Stimulated activated CD4-positive, alpha-beta T cell treated with anti-CD3 and anti-CD28 coated beads, Interleukin-15, amount 100 ng/mL, for 24 hours (primary cell): ENCODE measurements at regions not wholly inside any gene's neighbourhood (a gene's known extent, or its start where the extent isn't known, plus 50 kb on each side); places are given as distances from the start of the nearest gene placed in this dataset.
"Not testable (repeated sequence)": the region's sequence is repeated elsewhere in the genome, so short reads cannot be mapped to it uniquely, and the experiment has no call there.

ENCODE experiments used
- DNase-seq: peaks from one replicate; pipeline ENCODE4 v3.0.0-alpha.2; 2020

DNA sequence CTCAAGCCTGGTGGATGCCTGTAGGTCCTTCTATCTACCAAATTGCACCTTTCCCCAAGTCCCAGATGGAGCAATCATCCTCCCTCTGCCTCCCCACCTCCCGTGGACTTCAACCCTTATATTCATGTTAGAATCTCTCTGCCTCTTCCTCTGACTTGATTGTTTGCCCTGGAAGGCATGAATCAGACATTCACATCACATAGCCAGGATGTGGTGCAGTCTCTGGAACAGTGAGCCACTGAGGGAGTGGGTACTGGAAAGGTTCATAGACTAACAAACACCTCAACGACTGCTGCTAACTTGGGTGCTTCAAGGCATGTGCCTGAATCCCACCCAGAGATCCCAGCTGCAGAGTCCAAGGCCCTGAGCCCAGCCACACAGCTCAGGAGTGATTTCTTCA lies 494.0 kb downstream of the TNS3 start:
- DNase-seq, result no peak

DNA sequence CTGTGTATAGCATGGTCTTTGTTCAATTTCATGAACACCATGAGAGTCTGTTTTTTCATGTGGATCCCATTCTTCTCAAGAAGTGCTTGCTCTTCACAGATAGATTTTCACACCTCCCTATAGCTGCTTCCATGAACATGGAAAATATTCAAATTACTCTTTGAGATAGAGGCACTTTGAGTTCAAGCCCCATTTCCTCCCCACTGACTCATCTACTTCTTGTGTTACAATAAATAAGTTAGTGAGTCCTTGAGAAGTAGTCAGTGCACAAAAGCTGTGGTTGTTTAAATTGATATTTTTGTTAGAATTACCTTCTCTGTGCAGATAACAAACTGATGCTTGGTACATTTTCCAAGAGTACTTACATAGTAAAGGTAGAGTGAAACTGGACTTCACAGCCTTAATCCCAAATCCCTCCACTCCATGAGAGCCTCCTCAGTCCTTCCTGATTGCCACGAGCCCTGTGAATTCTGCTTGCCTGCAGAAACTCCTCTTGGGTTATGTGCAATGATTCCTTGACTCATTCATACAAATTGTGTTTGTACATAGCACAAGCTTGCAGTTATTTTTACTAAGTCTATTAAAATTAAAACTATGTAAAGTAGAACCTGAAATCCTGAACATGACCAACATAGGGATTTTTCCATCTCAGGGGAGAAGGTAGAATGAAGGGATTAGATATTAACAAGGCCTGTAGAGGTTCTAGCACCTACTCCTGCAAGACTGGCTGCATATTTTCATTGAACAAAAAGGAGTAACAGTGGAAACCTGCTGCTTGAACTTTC lies 496.2 kb downstream of the TNS3 start:
- no peak for DNase-seq

DNA sequence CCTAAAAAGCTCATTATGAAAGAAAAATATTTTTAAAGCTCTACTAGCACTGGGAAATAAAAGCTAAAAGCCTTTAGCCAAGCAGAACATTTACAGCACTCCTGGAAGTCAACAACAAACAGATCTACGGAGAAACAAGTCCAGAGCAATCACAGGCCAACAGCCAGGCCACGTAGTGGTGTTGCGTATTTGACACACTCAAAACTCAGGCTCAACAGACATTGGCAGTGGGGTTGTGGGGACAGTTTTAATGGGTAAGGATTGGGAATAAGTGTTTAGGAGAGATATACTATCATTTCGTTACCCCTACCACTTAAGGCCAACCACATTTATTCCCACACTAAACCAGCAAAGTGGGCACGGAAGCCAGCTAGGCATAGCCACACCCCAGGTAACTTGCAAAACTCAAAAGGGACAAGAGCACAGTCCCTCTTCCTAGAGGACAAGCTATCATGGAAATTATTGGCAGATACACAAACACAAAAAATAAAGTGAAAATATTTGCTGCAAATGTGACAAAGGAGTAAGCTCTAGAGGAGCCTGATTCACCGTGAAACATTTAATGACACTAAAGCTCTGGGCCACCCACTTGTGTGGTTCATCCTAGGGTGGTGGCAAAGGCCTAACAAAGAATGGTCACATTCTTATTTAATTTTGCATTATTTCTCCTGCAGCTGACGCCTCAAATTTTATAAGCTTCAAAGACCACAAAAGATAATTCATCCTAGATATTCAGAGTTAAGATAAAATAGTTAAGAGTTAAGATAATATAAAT lies 498.2 kb downstream of the TNS3 start:
- DNase-seq, result no peak

DNA sequence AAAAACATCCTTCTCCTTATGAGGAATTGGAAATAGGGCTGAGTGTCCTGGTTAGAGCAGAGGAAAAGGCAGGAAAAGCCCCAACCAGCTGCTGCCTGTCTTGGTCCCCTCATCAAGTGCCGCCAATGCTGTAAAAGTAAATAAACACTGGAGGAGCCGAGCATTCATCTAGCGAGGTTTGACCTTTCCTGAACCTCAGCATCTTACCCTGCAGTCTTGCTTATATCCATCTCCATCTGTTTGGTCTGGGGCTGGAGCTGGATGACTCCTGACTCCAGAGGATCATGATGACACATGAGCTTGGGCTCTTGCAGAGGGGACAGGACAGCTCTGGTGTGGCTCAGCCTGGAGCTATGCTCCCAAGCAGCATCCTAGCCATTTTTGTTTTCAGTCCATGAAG lies 501.1 kb downstream of the TNS3 start:
- no peak for DNase-seq

DNA sequence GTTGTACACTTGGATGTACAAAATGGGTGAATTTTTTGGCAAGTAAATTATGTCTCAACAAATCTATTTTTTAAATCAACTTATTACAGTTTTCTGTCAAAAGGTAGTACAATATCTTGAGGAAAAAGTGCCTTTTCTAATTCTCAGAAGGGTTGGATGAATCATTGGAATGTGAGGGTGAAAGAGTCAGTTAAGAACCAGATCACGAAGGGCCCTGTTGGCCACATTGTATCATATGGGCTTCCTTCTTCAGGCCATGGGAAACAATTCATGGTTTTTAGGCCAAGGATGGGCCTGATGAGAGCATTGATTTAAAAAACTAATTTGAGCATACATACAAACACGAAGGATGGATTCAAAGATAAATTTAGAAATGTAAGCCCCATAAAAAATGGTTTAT lies 503.7 kb downstream of the TNS3 start:
- DNase-seq, result no peak

DNA sequence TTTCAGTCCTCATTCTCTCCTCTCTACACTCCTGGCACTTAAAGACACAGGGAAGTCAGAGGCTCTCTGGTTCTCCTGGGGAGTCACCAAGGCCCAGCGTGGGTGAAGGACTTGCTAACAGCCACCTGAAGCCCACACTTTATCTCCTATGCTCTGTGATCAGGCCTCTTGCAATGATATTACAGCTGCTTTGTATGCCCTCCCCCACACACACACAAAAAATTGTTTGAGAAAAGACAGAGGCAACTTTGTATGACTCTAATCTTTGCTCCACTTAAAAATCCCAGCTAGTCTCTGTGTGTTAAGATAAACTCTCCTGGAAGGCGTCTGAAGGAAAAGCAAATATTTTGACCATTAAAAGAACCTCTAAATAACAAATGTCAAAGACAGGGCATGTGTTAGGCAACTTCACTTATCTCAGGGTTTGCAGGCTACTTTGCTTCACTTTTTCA lies 507.2 kb downstream of the TNS3 start:
- DNase-seq, result no peak

DNA sequence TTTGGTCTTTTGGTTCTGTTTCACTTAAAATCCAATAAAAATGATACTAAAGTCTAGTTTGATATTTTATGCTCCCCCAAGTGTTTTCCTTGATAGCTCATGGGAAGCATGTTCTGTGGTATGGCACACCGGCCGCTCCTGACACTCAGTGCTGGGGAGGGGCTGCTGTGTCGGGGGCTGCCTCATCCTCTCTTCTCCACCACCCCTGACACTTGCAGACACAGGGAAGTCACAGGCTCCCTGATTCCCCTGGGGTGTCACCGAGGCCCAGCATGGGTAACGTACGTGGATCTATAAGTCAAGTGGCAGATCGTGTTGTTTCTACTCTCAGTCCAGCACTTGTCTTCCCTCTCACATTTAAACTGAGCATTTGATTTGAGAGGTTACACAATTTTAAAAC lies 508.6 kb downstream of the TNS3 start:
- DNase-seq, result no peak

DNA sequence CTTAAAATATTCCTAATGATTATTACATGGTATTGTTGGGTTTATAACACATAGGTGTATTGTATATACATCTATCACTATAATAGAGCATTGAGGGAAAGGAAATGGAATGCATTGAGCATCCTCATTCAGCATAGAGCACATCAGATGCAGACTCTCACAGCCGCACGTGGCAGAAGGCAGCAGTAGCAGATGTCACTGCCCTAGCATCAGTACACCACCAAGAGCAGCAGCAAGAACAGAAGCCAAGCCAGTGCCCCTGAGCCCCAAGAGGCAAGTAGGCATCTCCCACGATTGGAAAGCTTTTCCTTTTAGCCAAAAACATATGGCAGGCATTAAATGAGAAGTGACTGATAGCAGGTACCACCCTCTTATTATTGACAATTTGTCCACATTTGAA lies 510.0 kb downstream of the TNS3 start:
- DNase-seq, result no peak

DNA sequence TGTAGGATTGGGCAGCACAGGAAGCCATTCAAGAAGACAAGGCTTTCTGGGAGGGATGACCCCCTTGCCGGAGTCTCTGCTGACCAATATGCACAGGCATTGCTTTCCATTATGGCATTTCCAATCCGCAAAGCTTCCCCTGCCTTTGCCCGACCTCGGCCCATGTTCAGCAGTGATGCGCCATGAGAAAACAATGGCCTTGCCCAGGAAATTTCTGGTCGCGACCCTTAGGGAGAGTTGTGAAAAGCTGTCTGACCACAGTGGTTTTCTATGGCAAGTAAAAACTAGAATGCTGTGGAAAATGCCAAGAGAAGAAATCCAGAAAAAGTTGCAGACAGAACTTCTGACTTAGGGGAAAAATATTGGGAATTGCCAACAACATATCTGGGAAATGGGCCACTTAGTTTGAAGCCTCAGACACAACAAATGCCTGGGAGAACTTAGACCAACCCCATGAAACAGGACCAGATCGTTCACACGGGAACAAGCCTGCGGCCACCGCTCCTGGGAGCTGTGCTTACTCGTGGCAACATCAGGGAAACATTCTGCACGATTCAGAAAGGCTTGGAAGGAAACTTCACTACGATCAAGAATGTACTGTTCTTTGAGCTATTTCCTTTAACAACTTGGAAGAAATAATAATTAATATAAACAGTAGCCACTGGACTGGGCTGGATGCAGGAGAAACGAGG lies 512.4 kb downstream of the TNS3 start:
- no peak for DNase-seq

DNA sequence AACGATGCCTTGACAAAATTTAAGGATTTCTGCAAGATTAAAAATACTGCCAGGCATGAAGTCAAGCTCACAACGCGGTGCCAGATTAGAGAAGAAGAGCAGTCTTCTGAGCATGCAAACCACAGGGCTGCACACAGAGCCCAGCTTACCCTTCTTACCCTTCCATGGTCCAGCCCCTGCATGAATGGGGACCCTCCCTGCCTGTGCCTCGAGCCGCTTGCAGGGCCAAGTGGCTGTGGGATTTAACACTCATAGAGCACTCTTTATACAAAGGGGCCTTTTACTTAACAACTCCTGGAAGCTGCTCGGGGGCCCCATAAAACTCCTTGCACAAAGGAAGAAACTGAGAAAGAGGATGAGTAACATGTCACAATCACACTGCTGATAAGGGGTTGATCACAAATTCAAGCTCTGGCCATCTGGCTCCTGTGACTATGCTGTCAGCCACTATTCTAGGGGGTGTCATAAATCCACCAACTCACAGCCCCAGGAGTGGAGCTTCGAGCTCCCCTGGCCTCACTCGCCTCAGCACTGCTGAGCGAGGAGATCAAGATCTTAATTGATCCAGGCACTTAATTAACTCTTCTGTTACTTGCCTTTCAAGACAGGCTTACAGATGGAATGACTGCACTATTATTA lies 514.8 kb downstream of the TNS3 start:
- DNase-seq, result no peak

DNA sequence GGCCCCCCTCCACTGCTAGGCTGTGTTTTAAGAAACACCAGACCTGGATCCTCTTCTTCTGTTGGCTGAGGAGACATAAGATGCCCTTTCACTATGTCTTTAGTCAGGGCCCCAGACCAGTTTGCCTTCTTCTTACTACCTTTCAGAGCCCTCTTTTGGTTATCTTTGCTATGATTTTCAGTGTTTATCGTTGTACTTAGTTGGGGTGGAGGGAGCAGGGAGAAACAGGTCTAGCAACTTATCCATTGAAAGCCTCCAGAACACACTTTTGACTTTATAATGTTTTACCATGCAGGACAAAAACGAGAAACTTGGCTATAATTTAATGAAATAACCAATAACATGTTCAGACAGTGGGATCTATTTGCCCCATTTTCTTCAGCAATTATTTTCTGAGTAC lies 525.2 kb downstream of the TNS3 start:
- DNase-seq, result no peak

DNA sequence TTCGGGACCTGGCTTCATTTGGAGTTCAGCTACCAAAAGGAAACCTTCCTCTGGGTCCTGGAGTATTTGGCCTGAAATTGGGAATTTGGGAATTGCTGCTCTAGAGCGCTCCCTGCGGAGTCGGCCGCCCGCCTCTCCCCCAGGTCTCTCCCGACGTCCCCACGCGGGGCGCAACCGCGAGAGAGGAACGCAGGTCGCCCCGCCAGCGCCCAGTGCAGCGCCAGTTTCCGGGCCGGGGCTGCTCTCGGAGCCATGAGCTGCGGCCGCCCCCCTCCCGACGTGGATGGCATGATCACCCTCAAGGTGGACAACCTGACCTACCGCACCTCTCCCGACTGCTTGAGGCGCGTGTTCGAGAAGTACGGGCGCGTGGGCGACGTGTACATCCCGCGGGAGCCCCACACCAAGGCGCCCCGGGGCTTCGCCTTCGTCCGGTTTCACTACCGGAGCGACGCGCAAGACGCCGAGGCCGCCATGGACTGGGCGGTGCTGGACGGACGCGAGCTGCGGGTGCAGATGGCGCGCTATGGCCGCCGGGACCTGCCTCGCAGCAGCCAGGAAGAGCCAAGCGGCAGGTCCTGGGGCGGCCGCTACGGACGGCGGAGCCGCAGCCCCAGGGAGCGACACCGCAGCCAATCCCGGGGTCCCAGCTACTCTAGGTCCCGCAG lies 529.2 kb downstream of the TNS3 start:
- not testable (repeated sequence) for DNase-seq

DNA sequence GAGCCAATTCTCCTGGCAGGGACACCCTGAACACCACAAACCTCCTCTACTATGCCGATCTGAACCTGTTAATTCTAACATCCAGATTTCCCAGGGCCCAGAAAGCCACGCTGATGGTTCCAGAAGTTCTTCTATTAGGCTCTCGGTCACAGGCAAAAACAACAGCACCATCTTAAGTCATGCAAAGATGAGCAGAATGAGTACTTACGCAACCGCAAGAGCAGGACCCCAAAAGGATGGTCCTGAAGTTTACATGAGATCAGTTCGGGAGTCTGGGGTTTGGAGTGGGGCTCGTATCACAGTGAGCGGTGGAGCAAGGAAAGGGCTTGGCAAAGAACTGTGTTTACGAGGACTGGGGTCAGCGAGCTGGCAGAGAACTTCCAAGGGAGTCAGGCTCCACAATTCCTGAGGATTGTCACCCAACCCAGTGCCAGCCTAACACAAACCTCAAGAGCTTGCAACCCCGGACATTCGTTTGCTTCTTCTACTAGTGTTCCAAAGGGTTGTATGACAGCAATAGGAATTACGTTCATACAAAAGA lies 532.6 kb downstream of the TNS3 start:
- DNase-seq, result no peak

DNA sequence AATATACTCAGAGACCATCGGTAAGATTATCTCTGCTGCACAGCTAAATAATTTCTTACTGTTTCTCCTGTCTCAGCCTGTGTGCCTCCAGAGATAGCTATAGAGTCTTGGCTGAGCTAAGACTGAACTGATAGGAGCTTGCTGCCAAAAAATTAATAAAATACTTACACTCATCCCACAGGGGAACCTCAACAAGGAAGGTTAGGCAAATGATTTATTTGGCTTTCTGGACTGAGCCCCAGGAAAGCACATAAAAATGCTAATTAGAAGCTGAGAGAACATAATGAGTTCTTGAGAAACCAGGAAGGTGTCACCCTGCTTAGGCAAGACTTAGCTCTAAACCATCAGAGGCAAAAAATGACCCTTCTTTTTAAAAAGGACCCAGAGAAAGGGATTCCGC lies 534.5 kb downstream of the TNS3 start:
- DNase-seq, result no peak

DNA sequence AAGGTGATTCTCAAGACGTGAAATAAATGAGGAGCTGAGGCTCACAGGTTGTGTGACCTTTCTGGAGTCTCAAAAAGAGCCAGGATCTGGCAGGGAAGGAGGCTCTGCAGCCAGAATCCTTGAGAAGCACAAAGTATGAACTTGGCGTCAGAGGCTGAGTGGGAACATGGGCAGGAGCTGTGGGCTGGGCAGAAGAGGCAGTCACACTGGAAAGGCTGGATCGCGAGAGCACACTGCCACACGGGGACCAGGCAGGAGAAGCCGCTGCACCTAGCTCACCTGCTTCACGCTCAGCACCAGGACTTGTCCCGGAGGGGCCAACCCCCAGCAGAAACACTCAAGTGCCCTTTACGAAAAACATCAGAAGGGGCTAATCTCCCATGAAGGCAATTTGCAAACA lies 535.0 kb downstream of the TNS3 start:
- no peak for DNase-seq

DNA sequence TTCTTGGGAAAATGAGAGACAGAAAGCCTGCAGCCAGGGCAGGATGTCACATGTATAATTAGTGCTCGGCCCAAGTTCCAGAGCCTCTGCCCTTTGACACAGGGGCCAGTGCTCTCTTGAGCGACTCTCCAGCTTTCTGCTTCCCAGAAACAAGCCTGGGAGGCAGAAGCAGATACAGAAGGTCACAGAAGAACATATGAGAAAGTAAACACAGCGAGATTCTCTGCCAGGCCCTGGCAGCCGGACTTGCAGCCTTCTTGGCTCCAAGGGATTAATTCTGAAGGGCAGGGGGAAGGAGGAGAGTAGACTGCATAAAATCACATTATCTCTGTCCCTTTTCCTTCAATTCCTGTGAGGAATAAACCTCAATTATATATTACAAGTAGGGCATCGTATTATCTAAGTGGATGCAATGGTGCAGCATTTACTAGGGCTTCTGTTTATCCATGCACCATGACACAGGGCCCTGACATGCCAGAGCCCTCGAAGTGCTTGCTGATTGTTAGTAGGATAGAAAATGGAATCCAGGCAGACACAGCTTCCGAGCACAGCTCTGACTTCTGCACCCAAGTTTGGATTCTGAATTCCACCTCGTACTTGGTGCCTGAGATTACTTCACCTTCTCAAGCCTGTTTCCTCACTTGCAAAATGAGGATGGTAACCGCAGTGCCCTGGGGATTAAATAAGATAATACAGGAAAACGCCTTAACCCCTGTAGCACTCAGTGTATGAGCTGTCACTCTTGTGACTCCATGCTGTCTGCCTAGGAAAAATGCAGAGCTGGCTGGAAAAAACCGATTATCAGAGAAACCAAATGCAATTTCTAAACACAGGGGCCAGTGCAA lies 536.5 kb downstream of the TNS3 start:
- no peak for DNase-seq

DNA sequence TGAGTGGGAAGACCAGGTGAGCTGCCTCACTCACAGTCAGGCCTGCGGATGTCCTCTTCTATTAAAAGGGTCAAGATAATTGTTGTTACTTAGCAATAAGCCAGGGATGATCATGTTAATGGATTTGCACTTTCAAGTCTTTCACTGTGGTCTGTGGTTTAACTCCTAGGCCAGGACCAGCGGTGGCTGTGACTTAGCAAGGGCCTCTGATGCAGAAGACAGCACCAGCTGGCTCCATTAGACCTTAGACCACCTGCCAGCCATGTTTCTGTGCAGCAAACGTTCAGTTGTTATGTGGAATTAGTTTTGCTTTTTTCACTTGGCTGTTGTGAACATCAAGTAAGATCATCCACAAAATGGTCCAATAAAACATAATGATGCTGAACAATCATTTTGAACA lies 537.3 kb downstream of the TNS3 start:
- DNase-seq, result no peak

DNA sequence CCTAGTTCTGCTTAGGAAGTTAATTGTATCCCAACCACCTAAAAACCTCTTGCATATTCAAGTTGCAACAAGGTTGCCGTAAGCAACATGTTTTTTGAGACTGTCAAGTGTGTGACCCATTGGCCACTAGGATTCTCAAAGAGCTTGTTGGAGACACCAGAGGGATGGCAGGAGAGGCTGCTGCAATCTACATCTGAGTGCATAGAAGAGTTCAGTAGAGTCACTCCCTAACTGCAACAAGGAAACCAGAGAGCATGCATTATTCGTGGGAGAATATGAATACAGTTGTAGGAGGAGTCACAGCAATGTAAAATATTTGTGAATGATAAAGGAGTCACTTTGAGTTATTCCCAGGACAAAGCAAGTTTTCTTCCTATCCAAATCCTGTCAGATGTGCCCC lies 538.6 kb downstream of the TNS3 start:
- DNase-seq, result no peak

DNA sequence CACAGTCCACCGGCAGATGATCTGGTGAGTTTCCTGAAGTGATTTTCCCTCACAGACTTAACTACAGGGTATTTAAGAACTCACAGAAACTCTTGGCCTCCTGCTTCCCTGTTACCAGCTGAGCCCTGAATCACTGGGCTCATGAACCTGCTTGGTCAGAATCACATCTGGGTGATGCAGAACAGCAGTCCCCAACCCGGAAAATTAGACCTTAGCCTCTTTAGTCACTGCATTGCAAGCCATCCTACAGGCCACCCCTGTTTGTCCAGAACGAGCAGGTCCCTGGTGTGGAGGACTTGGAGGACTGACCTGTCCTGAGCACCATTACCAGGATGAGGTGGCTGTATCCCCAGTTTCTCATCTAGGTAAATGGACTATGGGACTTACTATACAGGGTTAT lies 539.2 kb downstream of the TNS3 start:
- no peak for DNase-seq

DNA sequence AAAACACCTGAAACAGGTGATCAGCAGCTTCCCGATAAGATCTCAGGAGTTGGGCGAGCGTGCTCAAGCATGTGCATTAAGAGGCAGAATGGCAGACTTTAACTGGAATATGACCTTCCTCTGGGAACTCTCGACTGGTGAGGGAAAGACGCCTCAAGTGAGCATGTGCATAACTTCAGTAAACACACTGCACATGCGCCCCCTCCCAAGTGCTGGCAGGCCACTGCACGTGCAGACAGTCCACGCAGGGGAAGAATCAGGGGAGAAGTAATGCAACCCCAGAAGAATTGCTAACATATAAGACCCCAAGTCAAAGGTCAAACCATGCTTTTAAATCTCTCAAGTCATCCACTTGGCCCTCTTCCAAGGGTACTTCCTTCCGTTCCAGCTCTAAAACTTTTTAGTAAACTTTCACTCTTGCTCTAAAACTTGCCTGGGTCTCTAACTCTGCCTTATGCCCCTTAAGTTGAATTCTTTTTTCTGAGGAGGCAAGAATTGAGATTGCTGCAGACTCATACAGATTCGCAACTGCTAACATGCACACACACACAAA lies 541.0 kb downstream of the TNS3 start:
- DNase-seq, result no peak

DNA sequence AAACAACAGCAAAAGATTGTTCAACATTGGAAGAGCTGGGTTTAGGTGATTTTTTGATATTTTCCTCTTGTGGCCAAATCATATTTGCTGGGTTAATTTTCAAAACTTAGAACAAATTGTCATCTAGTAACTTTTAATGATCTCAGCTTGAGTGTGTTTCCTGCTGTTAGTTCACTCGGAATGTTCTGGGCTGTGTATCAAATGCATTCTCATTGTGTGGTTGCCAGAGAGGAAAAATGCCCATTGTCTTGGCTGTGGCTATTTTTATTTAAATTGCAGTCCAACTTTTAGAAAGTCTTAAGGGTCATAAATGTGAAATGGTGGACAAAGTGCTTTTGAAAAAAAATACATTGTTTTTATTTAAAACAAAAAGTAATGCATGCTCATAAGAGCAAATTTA lies 542.0 kb downstream of the TNS3 start:
- DNase-seq, result no peak
